Nephron (organoid): ENCODE measurements at regions not wholly inside any gene's neighbourhood (a gene's known extent, or its start where the extent isn't known, plus 50 kb on each side); places are given as distances from the start of the nearest gene placed in this dataset.
A peak's percentile ranks its signal among the peaks of the same experiment; 100 is the strongest.

Experiments used
- H3K27ac Mint-ChIP-seq, 3 experiments: 2 replicates each; pipeline ENCODE4 v1.8.0; 2020; ENCODE audit warnings: mixed read lengths in 3 of 3, mild to moderate bottlenecking in 2 of 3, moderate library complexity in 1 of 3
- H3K27me3 Mint-ChIP-seq: 2 replicates; pipeline ENCODE4 v1.8.0; 2021; ENCODE audit warnings: low read depth, mild to moderate bottlenecking, moderate library complexity, mixed read lengths
- H3K36me3 Mint-ChIP-seq: 2 replicates; pipeline ENCODE4 v1.8.0; 2020; ENCODE audit warnings: low read depth, mixed read lengths
- H3K4me1 Mint-ChIP-seq: 2 replicates; pipeline ENCODE4 v1.8.0; 2020; ENCODE audit warnings: mixed read lengths
- H3K4me3 Mint-ChIP-seq, 3 experiments: 2 replicates each; pipeline ENCODE4 v1.8.0; 2020; ENCODE audit warnings: mild to moderate bottlenecking in 3 of 3, mixed read lengths in 3 of 3, moderate library complexity in 2 of 3
- H3K9me3 Mint-ChIP-seq: 2 replicates; pipeline ENCODE4 v1.8.0; 2020; ENCODE audit warnings: mixed read lengths
- CTCF ChIP-seq, 3 experiments: fragments of 200-600 bp; sonication (generic); IDR thresholded peaks; one replicate each; pipeline ENCODE4 v1.5.0; 2021; ENCODE audit warnings: antibody characterized with exemption in 3 of 3; ENCODE audit not compliant: unreplicated experiment in 3 of 3

GRCh38 chr10:78644550-78644949 is 424.2 kb upstream of the ZMIZ1 start:
- peaks cover 28% of the 10 kb centered on the region for H3K4me1 Mint-ChIP-seq
- H3K36me3 Mint-ChIP-seq: no peaks in the 10 kb centered on the region
- peaks cover 3% of the 10 kb centered on the region for H3K9me3 Mint-ChIP-seq
- H3K27ac Mint-ChIP-seq: no peak overlapping the region
- peaks cover 7% of the 10 kb centered on the region for H3K27me3 Mint-ChIP-seq
- H3K4me3 Mint-ChIP-seq: no peak overlapping the region
- no peak for TF ChIP-seq CTCF (IDR thresholded peaks at IDR 0.05; ENCODE audit: unreplicated experiment in 3 of 3)

GRCh38 chr10:78645169-78645686 is 423.5 kb upstream of the ZMIZ1 start:
- H3K9me3 Mint-ChIP-seq: peaks cover 3% of the 10 kb centered on the region
- no peaks in the 10 kb centered on the region for H3K36me3 Mint-ChIP-seq
- peaks cover 7% of the 10 kb centered on the region for H3K27me3 Mint-ChIP-seq
- peak overlapping the region in 2 of 3 experiments; percentile 30 to 35 for H3K27ac Mint-ChIP-seq
- TF ChIP-seq CTCF (IDR thresholded peaks at IDR 0.05; ENCODE audit: unreplicated experiment in 3 of 3): no peak
- peaks cover 35% of the 10 kb centered on the region for H3K4me1 Mint-ChIP-seq
- no peak overlapping the region for H3K4me3 Mint-ChIP-seq

- H3K9me3 Mint-ChIP-seq: peaks cover 3% of the 10 kb centered on the region
- H3K4me1 Mint-ChIP-seq: peaks cover 33% of the 10 kb centered on the region
- TF ChIP-seq CTCF (IDR thresholded peaks at IDR 0.05; ENCODE audit: unreplicated experiment in 3 of 3): no peak
- H3K36me3 Mint-ChIP-seq: no peaks in the 10 kb centered on the region
- peaks cover 7% of the 10 kb centered on the region for H3K27me3 Mint-ChIP-seq
- peak overlapping the region in 2 of 3 experiments; percentile 30 to 35 for H3K27ac Mint-ChIP-seq
- H3K4me3 Mint-ChIP-seq: no peak overlapping the region
These were observed 422.8 kb upstream of the ZMIZ1 start for GRCh38 chr10:78645975-78646374.

GRCh38 chr10:78648256-78648860 is 420.4 kb upstream of the ZMIZ1 start:
- no peak overlapping the region for H3K4me3 Mint-ChIP-seq
- no peak for TF ChIP-seq CTCF (IDR thresholded peaks at IDR 0.05; ENCODE audit: unreplicated experiment in 3 of 3)
- peaks cover 3% of the 10 kb centered on the region for H3K9me3 Mint-ChIP-seq
- peak overlapping the region in 2 of 3 experiments; percentile 56 to 64 for H3K27ac Mint-ChIP-seq
- peaks cover 11% of the 10 kb centered on the region for H3K27me3 Mint-ChIP-seq
- peaks cover 18% of the 10 kb centered on the region for H3K4me1 Mint-ChIP-seq
- H3K36me3 Mint-ChIP-seq: no peaks in the 10 kb centered on the region

- H3K4me1 Mint-ChIP-seq: peaks cover 25% of the 10 kb centered on the region
- peaks cover 3% of the 10 kb centered on the region for H3K9me3 Mint-ChIP-seq
- peak overlapping the region in 1 of 3 experiments; percentile 27 for H3K27ac Mint-ChIP-seq
- TF ChIP-seq CTCF (IDR thresholded peaks at IDR 0.05; ENCODE audit: unreplicated experiment in 3 of 3): no peak
- H3K36me3 Mint-ChIP-seq: no peaks in the 10 kb centered on the region
- H3K27me3 Mint-ChIP-seq: peaks cover 11% of the 10 kb centered on the region
- no peak overlapping the region for H3K4me3 Mint-ChIP-seq
These were observed 419.3 kb upstream of the ZMIZ1 start for GRCh38 chr10:78649429-78649828.

- H3K27me3 Mint-ChIP-seq: peaks cover 11% of the 10 kb centered on the region
- H3K9me3 Mint-ChIP-seq: peaks cover under 1% of the 10 kb centered on the region
These were observed 418.6 kb upstream of the ZMIZ1 start for GRCh38 chr10:78650122-78650521.

More at GRCh38 chr10:78650122-78650521, 418.6 kb upstream of the ZMIZ1 start:
- no peak for TF ChIP-seq CTCF (IDR thresholded peaks at IDR 0.05; ENCODE audit: unreplicated experiment in 3 of 3)
- Mint-ChIP-seq H3K27ac (peak overlapping the region in 2 of 3 experiments; percentile 27 to 32), H3K4me3 (no peak overlapping the region), H3K4me1 (peaks cover 30% of the 10 kb centered on the region), H3K36me3 (no peaks in the 10 kb centered on the region)
